Kidney (tissue), 13 donors: ENCODE measurements at regions not wholly inside any gene's neighbourhood (a gene's known extent, or its start where the extent isn't known, plus 50 kb on each side); places are given as distances from the start of the nearest gene placed in this dataset.

Experiments used
- DNase-seq, 5 donors: peaks; one replicate each; pipeline ENCODE4 v3.0.0-alpha.2; 2013 to 2020
- FAIRE-seq: peaks from 2 replicates; lab custom pipeline; 2012; peaks lifted over from hg19 to GRCh38; lab: Jason Lieb, UNC
- H3K27ac ChIP-seq, 2 donors: one replicate each; pipeline ENCODE4 v1.7.0; 2013; ENCODE audit warnings: low read depth in 2 of 2, low read length in 2 of 2, inconsistent platforms in 1 of 2
- H3K27me3 ChIP-seq: one replicate; pipeline ENCODE4 v1.7.1; 2013; ENCODE audit warnings: low read length, inconsistent platforms; ENCODE audit not compliant: control insufficient read depth, insufficient read depth
- H3K36me3 ChIP-seq, 3 donors: one replicate each; pipeline versions ENCODE4 v1.7.0 to v1.7.1; 2013; ENCODE audit warnings: low read length in 3 of 3, control low read depth in 1 of 3, inconsistent platforms in 1 of 3; ENCODE audit not compliant: insufficient read depth in 3 of 3, control insufficient read depth in 2 of 3
- H3K4me1 ChIP-seq, 3 donors: one replicate each; pipeline versions ENCODE4 v1.7.0 to v1.7.1; 2013; ENCODE audit warnings: low read length in 3 of 3, inconsistent platforms in 1 of 3, low read depth in 1 of 3; ENCODE audit not compliant: control insufficient read depth in 2 of 3, insufficient read depth in 2 of 3
- H3K4me3 ChIP-seq, 3 donors: one replicate each; pipeline versions ENCODE4 v1.7.0 to v1.8.1; 2013; ENCODE audit warnings: low read length in 3 of 3, control low read depth in 1 of 3, inconsistent platforms in 1 of 3
- H3K9ac ChIP-seq, 3 donors: one replicate each; pipeline versions ENCODE4 v1.7.0 to v1.7.1; 2013; ENCODE audit warnings: low read length in 3 of 3, control low read depth in 1 of 3, inconsistent platforms in 1 of 3
- H3K9me3 ChIP-seq, 3 donors: one replicate each; pipeline versions ENCODE4 v1.7.0 to v1.7.1; 2013; ENCODE audit warnings: low read length in 3 of 3, control low read depth in 1 of 3, inconsistent platforms in 1 of 3; ENCODE audit not compliant: control insufficient read depth in 2 of 3, insufficient read depth in 1 of 3
- CTCF ChIP-seq: IDR thresholded peaks from 3 replicates; pipeline ENCODE4 v1.5.1; 2012; ENCODE audit warnings: mild to moderate bottlenecking, moderate library complexity, borderline replicate concordance; ENCODE audit not compliant: insufficient read depth; ENCODE audit errors: extremely low read depth
- intact Hi-C: fragments of 100-400 bp; cut with DNase I; formaldehyde crosslinking; loops from one replicate; pipeline ENCODE4 v1.11.1; 2022
- donor health status: control.
- donor health status: control.
- donor health status: control.
- donor health status: control.
- donor health status: control.
- donor health status: DM: yes; HTN: yes; CAD: no.
- donor health status: Normal renal cell carcinoma (clear cell type).

DNA sequence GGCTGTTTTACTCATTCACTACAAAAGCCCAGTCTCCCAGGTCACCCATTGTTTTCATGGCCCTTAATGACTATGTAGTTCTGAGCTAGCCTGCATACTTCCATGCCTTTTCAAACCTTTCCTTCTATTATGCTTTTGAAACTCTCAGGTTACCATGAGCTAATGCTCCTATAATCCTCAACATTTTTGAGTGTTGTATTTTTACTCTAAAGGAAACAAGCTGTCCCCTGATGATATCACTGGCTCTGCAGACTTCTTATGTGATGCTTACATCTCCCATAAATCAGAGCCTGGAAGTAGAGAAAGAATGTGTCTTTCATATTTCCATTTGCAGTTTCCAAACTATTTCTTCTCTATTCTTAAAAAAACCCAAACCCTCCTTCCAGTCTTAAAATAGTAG, 159.0 kb upstream of the RAG2 start:
- no peaks in the 10 kb centered on the region for H3K36me3 ChIP-seq
- no peak for FAIRE-seq
- no peak overlapping the region for H3K27ac ChIP-seq
- DNase-seq, result no peak
- H3K4me3 ChIP-seq, result no peak overlapping the region
- no peaks in the 10 kb centered on the region for H3K9me3 ChIP-seq
- no peaks in the 10 kb centered on the region for H3K4me1 ChIP-seq
- intact Hi-C loops, result no loop called here
- no peak overlapping the region for H3K9ac ChIP-seq
- H3K27me3 ChIP-seq, result no peaks in the 10 kb centered on the region
- TF ChIP-seq CTCF, result no peak

- intact Hi-C loops, result no loop called here
- H3K36me3 ChIP-seq, result no peaks in the 10 kb centered on the region
- no peak overlapping the region for H3K27ac ChIP-seq
- FAIRE-seq (no peak), DNase-seq (no peak)
- no peak overlapping the region for H3K4me3 ChIP-seq
- no peaks in the 10 kb centered on the region for H3K27me3 ChIP-seq
- TF ChIP-seq CTCF, result no peak
- H3K9me3 ChIP-seq, result no peaks in the 10 kb centered on the region
- H3K4me1 ChIP-seq, result no peaks in the 10 kb centered on the region
- H3K9ac ChIP-seq, result no peak overlapping the region
Measured at GRCh38 chr11:36753960-36754359, 155.9 kb upstream of the RAG2 start.

DNA sequence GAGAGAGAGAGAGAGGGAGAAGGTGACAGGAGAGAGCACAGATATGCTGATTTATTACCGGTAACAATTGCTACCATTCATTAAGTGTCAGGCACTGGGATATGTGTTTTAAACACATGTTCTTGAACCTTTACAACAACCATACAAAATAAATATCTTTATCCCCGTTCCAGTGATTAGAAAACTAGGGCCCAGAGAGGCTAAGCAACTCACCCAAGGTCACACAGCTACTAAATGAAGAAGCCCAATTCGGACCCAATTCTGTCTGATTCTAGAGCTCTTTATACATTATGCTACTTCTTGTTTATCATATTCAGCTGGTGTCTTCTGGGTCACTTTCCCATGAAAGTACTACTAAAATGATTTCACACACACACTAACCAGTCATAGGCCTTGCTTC, 154.0 kb upstream of the RAG2 start:
- no peaks in the 10 kb centered on the region for H3K9me3 ChIP-seq
- H3K36me3 ChIP-seq, result no peaks in the 10 kb centered on the region
- H3K27me3 ChIP-seq, result no peaks in the 10 kb centered on the region
- no peak overlapping the region for H3K27ac ChIP-seq
- no peak overlapping the region for H3K9ac ChIP-seq
- intact Hi-C loops, result no loop called here
- FAIRE-seq (no peak), DNase-seq (no peak)
- no peak overlapping the region for H3K4me3 ChIP-seq
- H3K4me1 ChIP-seq, result peaks cover 0 to under 1% (median 0%) of the 10 kb centered on the region in 3 donors
- no peak for TF ChIP-seq CTCF

DNA sequence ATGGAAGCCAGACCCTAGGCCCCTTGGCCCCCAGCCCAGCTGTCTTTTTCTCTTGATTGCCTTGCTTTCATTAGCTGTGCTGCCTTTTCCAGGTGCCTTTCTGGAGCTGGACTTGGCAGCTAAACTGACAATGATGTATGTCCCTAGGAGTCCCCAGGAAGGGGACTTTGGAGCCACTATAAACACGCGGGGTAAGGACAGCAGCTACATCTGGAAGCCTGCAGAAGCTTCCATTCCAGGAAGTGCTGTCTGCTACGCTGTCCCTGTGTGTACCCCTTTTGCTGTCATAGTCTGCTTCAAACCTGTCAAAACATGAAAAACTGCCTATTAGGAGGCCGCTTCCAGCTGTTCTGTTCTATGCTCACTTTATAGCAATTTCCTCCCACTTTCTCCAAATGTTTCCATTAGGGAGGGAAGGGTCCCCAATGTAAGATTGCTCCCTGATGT, 153.3 kb upstream of the RAG2 start:
- Histone ChIP-seq H3K4me3 (no peak overlapping the region), H3K4me1 (peaks cover 0 to 4% (median 0%) of the 10 kb centered on the region in 3 donors), H3K27me3 (no peaks in the 10 kb centered on the region), H3K36me3 (no peaks in the 10 kb centered on the region), H3K27ac (no peak overlapping the region), H3K9me3 (no peaks in the 10 kb centered on the region), H3K9ac (no peak overlapping the region)
- DNase-seq, result peak in 3 of 5 donors; percentile 32 to 79 (median 58)
- no peak for FAIRE-seq
- no peak for TF ChIP-seq CTCF
- intact Hi-C loops, result no loop called here
